MM.1S (cell line): ENCODE measurements at regions not wholly inside any gene's neighbourhood (a gene's known extent, or its start where the extent isn't known, plus 50 kb on each side); places are given as distances from the start of the nearest gene placed in this dataset.

Source experiments
- DNase-seq: peaks from one replicate; pipeline ENCODE4 v3.0.0-alpha.2; 2015
- H2AFZ ChIP-seq: fragments of 300-600 bp; sonication (generic); 2 replicates; pipeline ENCODE4 v1.6.0; 2016; ENCODE audit warnings: antibody characterized with exemption, low read length
- H3F3A ChIP-seq: fragments of 300-600 bp; sonication (generic); 2 replicates; pipeline ENCODE4 v1.6.1; 2016; ENCODE audit warnings: mild to moderate bottlenecking, antibody characterized with exemption, low read length, moderate library complexity, mixed read lengths; ENCODE audit not compliant: insufficient read depth
- H3K27ac ChIP-seq: fragments of 300-600 bp; sonication (generic); 2 replicates; pipeline ENCODE4 v1.5.1; 2016; ENCODE audit warnings: mild to moderate bottlenecking, low read length
- H3K27me3 ChIP-seq: fragments of 300-600 bp; sonication (generic); replicated peaks from 2 replicates; pipeline ENCODE4 v1.6.0; 2016; ENCODE audit warnings: low read length; ENCODE audit not compliant: insufficient read depth
- H3K36me3 ChIP-seq: fragments of 300-600 bp; sonication (generic); replicated peaks from 2 replicates; pipeline ENCODE4 v1.6.1; 2016; ENCODE audit warnings: mild to moderate bottlenecking, low read length, mixed read lengths; ENCODE audit not compliant: insufficient read depth
- H3K4me1 ChIP-seq: fragments of 300-600 bp; sonication (generic); 2 replicates; pipeline ENCODE4 v1.6.1; 2016; ENCODE audit warnings: low read length, mixed read lengths
- H3K4me2 ChIP-seq: fragments of 300-600 bp; sonication (generic); 2 replicates; pipeline ENCODE4 v1.6.0; 2016; ENCODE audit warnings: low read depth, low read length
- H3K4me3 ChIP-seq: fragments of 300-600 bp; sonication (generic); 2 replicates; pipeline ENCODE4 v1.5.1; 2016; ENCODE audit warnings: low read length, mixed read lengths
- H3K79me2 ChIP-seq: fragments of 300-600 bp; sonication (generic); 2 replicates; pipeline ENCODE4 v1.6.1; 2016; ENCODE audit warnings: mixed run types, low read length, mixed read lengths
- H3K9ac ChIP-seq: fragments of 300-600 bp; sonication (generic); 2 replicates; pipeline ENCODE4 v1.6.1; 2016; ENCODE audit warnings: low read length, mixed read lengths
- H3K9me2 ChIP-seq: fragments of 300-600 bp; sonication (generic); replicated peaks from 2 replicates; pipeline ENCODE4 v1.6.1; 2016; ENCODE audit warnings: mild to moderate bottlenecking, low read length, mixed read lengths; ENCODE audit not compliant: insufficient read depth
- H3K9me3 ChIP-seq: fragments of 300-600 bp; sonication (generic); replicated peaks from 2 replicates; pipeline ENCODE4 v1.6.1; 2016; ENCODE audit warnings: mild to moderate bottlenecking, low read length, mixed read lengths; ENCODE audit not compliant: insufficient read depth
- H4K20me1 ChIP-seq: fragments of 300-600 bp; sonication (generic); 2 replicates; pipeline ENCODE4 v1.6.1; 2016; ENCODE audit warnings: mild to moderate bottlenecking, low read length, moderate library complexity, mixed read lengths; ENCODE audit not compliant: insufficient read depth
- EZH2 ChIP-seq: fragments of 300-600 bp; sonication (generic); optimal IDR thresholded peaks from 2 replicates; pipeline ENCODE3; 2017; ENCODE audit warnings: low read depth, mild to moderate bottlenecking, antibody characterized with exemption, low read length, mixed read lengths
- EZH2phosphoT487 ChIP-seq: fragments of 300-600 bp; sonication (generic); IDR thresholded peaks from 2 replicates; pipeline ENCODE4 v1.6.1; 2018; ENCODE audit warnings: antibody characterized with exemption, low read length
- TF ChIP-seq, protein P1 (sequence below): fragments of 300-600 bp; sonication (generic); IDR thresholded peaks from 2 replicates; pipeline ENCODE4 v1.5.1; 2016; ENCODE audit warnings: antibody characterized with exemption, low read length, mixed read lengths

- TF ChIP-seq, protein P1, sequence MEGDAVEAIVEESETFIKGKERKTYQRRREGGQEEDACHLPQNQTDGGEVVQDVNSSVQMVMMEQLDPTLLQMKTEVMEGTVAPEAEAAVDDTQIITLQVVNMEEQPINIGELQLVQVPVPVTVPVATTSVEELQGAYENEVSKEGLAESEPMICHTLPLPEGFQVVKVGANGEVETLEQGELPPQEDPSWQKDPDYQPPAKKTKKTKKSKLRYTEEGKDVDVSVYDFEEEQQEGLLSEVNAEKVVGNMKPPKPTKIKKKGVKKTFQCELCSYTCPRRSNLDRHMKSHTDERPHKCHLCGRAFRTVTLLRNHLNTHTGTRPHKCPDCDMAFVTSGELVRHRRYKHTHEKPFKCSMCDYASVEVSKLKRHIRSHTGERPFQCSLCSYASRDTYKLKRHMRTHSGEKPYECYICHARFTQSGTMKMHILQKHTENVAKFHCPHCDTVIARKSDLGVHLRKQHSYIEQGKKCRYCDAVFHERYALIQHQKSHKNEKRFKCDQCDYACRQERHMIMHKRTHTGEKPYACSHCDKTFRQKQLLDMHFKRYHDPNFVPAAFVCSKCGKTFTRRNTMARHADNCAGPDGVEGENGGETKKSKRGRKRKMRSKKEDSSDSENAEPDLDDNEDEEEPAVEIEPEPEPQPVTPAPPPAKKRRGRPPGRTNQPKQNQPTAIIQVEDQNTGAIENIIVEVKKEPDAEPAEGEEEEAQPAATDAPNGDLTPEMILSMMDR: no peak
- no peak for TF ChIP-seq EZH2
- TF ChIP-seq EZH2phosphoT487: no peak
- H3K9me3 ChIP-seq: no peaks in the 10 kb centered on the region
- no peaks in the 10 kb centered on the region for H3K9me2 ChIP-seq
- no peaks in the 10 kb centered on the region for H4K20me1 ChIP-seq
- H3K36me3 ChIP-seq: no peaks in the 10 kb centered on the region
- H3F3A ChIP-seq: no peaks in the 10 kb centered on the region
- H3K4me1 ChIP-seq: no peaks in the 10 kb centered on the region
- H3K79me2 ChIP-seq: no peaks in the 10 kb centered on the region
- H3K27me3 ChIP-seq: no peaks in the 10 kb centered on the region
- no peak overlapping the region for H3K9ac ChIP-seq
- H3K27ac ChIP-seq: no peak overlapping the region
- H3K4me2 ChIP-seq: no peak overlapping the region
- no peak for DNase-seq
- H2AFZ ChIP-seq: no peak overlapping the region
- no peak overlapping the region for H3K4me3 ChIP-seq
Observed at GRCh38 chr2:176963568-176964287, 248.9 kb upstream of the HNRNPA3 start.

DNA sequence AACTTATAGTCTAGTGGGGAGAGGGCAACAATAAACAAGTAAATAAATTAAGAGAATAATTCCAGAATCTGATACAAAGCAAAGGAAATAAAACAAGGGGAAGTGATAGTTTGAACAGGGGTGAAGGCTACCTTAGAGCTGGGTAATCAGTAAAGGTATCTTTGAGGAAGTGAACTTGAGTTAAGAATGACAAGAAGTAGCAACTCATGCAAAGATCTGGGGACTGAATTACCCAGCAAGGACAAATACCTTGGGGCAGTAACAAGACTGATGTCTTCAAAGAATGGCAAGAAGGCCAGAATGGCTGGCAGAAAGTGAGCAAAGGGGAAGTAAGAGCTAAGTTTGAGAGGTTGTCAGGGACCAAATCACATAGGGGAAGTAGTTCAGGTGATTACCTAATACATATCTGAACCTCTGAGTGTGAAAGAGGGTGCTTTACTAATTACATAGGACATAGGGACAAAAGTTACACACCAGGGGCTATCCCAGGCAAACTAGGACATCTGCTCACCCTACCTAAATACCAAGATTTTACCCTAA lies 244.6 kb upstream of the HNRNPA3 start:
- Histone ChIP-seq H3K27ac (no peak overlapping the region), H3K9me2 (no peaks in the 10 kb centered on the region), H2AFZ (no peak overlapping the region), H3K36me3 (no peaks in the 10 kb centered on the region), H3K9ac (no peak overlapping the region), H3K27me3 (no peaks in the 10 kb centered on the region), H3K79me2 (no peaks in the 10 kb centered on the region), H3K4me1 (no peaks in the 10 kb centered on the region; the same call in 1 of the 2 replicates), H3K4me3 (no peak overlapping the region), H3K4me2 (no peak overlapping the region), H4K20me1 (no peaks in the 10 kb centered on the region), H3K9me3 (no peaks in the 10 kb centered on the region), H3F3A (no peaks in the 10 kb centered on the region)
- no peak for TF ChIP-seq EZH2phosphoT487
- DNase-seq: no peak

DNA sequence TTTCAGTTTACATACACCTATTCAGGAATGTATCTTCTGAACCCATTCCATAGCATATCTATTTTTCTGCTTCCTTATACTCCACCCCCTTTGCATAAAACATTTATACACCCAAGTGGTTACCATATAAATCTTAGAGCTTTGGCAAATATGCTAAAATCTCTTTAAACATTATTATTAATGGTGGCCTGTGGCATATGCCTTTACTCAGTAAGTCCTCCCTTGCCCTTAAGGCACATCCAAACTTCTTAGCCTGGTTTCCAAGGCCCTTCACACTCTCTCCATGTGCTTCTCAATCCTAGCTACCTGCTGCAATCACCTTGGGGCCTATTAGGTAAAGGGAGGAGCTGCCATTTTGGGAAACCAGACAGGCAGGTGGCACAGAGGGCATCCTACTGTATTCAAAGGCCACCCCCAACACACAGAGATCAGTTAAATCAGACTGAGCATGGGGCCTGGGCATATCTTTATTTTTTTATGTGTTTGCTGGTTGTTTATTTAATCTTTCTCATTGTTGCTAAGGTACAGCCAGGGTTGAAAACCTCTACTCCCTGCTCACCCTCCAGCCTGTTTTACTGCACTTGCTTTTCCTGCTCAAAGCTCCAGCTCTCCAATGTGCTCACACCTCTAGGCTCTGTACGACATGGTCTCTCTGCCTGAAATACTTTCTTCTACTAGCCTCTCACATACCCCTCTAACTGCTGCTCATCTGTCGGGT lies 242.8 kb upstream of the HNRNPA3 start:
- H3K79me2 ChIP-seq: no peaks in the 10 kb centered on the region
- no peaks in the 10 kb centered on the region for H3K9me3 ChIP-seq
- no peak overlapping the region for H3K27ac ChIP-seq
- no peak overlapping the region for H3K4me3 ChIP-seq
- H4K20me1 ChIP-seq: no peaks in the 10 kb centered on the region
- H3K27me3 ChIP-seq: no peaks in the 10 kb centered on the region
- H3K9me2 ChIP-seq: no peaks in the 10 kb centered on the region
- no peaks in the 10 kb centered on the region for H3F3A ChIP-seq
- DNase-seq: no peak
- H3K4me1 ChIP-seq: no peaks in the 10 kb centered on the region; the same call in 1 of the 2 replicates
- no peak overlapping the region for H3K9ac ChIP-seq
- H2AFZ ChIP-seq: no peak overlapping the region
- no peaks in the 10 kb centered on the region for H3K36me3 ChIP-seq
- TF ChIP-seq EZH2phosphoT487: no peak
- TF ChIP-seq, protein P1: no peak
- no peak overlapping the region for H3K4me2 ChIP-seq
